NCI-H774 (cell line): ENCODE measurements at regions not wholly inside any gene's neighbourhood (a gene's known extent, or its start where the extent isn't known, plus 50 kb on each side); places are given as distances from the start of the nearest gene placed in this dataset.

ENCODE experiments used
- DNase-seq: peaks from one replicate; lab custom pipeline; 2025; lab: John Stamatoyannopoulos, UW

DNA sequence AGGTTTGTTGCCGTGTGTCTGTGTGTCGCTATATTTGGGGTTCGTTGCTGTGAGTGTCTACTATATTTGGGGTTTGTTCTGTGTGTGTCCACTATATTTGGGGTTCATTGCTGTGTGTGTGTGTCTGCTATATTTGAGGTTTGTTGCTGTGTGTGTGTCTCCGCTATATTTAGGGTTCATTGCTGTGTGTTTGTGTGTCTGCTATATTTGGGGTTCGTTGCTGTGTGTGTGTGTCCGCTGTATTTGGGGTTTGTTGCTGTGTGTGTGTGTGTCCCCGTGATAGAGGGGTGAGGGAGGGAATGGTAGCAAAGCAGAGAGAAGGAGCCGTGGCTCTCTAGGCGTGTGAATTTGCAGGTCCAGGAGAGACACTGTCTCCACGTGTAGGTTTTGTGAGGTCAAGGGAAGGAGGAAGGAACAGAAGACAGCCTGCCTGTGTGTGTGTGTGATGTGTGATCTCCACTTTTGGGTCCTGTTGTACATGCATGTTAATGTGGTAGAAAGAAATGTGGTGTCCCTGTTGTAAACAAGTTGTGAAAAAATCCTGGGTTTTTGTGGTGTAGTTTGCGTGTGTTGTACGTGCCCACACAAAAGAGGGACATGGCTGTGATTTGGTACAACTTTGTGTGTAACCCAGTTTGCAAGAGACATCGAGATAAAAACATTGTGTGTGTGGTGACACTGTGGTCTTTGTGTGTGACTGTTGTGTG, 56.3 kb upstream of the ECE1 start:
- DNase-seq = no peak

- DNase-seq = no peak
These were observed 54.6 kb upstream of the ECE1 start for GRCh38 chr1:21344750-21345443.

GRCh38 chr1:21344098-21344749, 54.0 kb upstream of the ECE1 start:
- no peak for DNase-seq

DNA sequence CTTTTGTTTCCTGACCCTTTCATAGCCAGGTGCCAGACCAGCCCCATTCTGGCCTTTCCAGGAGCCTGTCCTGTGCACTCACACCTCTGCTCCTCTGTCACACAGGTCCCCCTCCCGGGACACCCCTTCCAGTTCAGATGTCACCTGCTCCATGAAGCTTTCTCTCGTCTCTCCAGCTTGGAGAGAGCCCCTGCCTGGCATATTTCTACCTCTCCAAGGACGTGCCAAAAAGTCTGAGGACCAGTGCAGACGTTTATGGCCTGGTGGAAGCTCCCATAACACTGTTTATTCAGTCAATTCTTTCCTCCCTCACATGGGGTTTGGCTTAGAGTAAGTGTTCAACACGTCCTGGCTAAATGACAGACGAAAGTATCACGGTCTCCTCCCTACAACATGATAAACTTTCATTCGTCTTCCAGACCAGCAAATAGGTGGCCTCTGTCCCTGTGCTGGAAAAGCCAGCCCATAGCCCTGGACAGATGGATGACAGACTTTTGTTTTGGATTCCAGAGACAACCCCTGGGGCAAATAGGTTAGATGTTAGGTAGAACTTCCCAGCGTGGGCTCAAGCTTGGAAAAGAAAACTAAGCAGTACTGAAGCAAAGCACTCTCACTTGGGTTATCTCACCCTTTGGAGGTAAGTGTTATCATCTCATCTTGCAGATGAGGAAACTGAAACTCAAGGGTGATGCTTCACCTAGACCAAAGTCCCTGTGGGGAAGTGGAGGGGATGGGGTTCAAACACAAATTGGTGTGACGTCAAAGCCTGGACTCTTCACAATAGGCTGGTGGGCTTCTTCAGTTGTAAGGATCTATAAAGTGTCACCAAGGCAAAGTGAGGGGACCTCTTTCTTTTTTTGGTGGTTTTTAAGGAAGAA, 52.9 kb upstream of the ECE1 start:
- DNase-seq = no peak

GRCh38 chr1:21341517-21342078, 51.3 kb upstream of the ECE1 start:
- DNase-seq = no peak

DNA sequence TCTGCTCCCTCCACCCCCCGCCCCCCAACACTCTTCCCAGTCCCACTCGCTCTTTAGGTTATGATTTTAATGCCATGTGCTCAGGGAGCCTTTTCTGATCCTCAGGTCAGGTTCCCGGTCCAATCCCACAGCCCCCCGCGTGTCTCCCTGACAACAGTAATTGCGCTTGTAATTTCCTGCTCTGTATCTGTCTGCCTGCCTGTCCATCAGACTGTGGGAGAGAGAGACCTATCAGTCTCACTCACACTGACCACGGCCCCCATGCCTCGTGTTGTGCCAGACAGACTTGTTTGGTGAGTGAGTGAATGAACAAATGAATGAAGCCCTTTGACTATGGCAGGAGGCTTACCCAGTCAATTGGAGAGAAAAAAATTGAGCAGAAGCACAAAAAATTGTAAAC, 50.8 kb upstream of the ECE1 start:
- no peak for DNase-seq

- DNase-seq = no peak
These were observed 50.1 kb upstream of the ECE1 start for GRCh38 chr1:21340230-21340945.
